AG09309 (cell line): ENCODE measurements at regions not wholly inside any gene's neighbourhood (a gene's known extent, or its start where the extent isn't known, plus 50 kb on each side); places are given as distances from the start of the nearest gene placed in this dataset.

ENCODE experiments used
- DNase-seq: peaks from one replicate; pipeline ENCODE4 v3.0.0-alpha.2; 2010; ENCODE audit warnings: low read depth
- H3K4me3 ChIP-seq: 2 replicates; pipeline ENCODE4 v1.5.1; 2011; ENCODE audit warnings: mild to moderate bottlenecking, low read depth, low read length, moderate library complexity; ENCODE audit not compliant: control insufficient read depth
- TF ChIP-seq, protein P1 (sequence below): IDR thresholded peaks from 2 replicates; pipeline ENCODE4 v1.5.1; 2011; ENCODE audit warnings: mild to moderate bottlenecking, low read depth, low read length, inconsistent platforms; ENCODE audit not compliant: insufficient read depth, control insufficient read depth; ENCODE audit errors: missing control alignments

DNA sequence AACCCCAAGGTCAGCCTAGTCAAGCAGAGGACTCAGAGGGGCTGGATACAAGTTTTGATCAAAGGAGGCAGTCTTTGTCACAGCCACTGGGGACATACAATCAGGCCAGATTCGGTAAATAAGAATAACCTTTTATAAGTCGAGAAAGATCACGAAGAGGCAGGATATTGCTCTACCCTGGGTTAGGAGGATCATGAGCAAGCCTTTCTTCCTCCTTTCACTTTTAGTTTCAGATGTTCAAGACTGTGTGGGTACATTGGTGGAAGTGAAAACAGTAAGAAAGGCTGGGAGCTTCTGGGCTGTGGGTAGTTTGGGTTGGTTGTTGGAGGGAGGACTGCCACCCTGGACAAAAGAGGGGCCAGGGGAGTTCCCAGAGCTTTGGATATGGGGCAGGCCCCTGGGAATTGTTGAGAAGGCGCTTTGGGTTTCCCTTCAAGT, 127.7 kb downstream of the SNAPC1 start:
- DNase-seq, result no peak
- TF ChIP-seq, protein P1, sequence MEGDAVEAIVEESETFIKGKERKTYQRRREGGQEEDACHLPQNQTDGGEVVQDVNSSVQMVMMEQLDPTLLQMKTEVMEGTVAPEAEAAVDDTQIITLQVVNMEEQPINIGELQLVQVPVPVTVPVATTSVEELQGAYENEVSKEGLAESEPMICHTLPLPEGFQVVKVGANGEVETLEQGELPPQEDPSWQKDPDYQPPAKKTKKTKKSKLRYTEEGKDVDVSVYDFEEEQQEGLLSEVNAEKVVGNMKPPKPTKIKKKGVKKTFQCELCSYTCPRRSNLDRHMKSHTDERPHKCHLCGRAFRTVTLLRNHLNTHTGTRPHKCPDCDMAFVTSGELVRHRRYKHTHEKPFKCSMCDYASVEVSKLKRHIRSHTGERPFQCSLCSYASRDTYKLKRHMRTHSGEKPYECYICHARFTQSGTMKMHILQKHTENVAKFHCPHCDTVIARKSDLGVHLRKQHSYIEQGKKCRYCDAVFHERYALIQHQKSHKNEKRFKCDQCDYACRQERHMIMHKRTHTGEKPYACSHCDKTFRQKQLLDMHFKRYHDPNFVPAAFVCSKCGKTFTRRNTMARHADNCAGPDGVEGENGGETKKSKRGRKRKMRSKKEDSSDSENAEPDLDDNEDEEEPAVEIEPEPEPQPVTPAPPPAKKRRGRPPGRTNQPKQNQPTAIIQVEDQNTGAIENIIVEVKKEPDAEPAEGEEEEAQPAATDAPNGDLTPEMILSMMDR, result no peak
- H3K4me3 ChIP-seq, result no peak overlapping the region

- DNase-seq, result no peak
- TF ChIP-seq, protein P1, result no peak
- H3K4me3 ChIP-seq, result no peak overlapping the region
Observed at GRCh38 chr14:61891170-61891569, 128.9 kb downstream of the SNAPC1 start.

GRCh38 chr14:61891810-61892209, 129.6 kb downstream of the SNAPC1 start:
- DNase-seq, result no peak
- H3K4me3 ChIP-seq, result no peak overlapping the region
- TF ChIP-seq, protein P1, result no peak

DNA sequence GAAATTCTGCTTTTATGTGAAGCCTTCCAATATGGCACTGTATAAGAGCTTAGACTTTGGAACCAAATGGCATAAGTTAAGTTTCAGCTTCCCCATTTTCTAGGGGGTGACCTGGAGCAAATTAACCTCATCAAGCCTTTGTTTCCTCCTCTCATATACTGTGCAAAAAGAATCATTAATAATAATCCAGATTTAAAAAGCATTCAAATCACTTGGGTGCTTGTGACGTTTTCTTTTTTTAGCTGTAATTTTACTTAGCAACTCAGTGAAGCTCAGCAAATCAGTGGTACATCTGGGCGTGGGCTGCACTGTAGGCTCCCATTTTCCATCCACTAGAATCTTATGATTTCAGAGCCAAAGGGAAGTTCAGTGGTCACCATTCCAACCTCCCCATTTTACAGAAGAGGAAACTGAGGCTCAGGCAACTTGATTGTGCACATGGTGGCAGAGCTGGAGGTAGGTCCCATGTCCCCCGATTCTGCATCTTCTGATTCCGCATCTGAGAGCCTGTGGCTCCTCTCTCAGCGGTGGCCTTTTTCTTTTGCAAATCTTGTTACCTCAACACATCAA, 131.2 kb downstream of the SNAPC1 start:
- no peak overlapping the region for H3K4me3 ChIP-seq
- TF ChIP-seq, protein P1, result no peak
- DNase-seq, result no peak

DNA sequence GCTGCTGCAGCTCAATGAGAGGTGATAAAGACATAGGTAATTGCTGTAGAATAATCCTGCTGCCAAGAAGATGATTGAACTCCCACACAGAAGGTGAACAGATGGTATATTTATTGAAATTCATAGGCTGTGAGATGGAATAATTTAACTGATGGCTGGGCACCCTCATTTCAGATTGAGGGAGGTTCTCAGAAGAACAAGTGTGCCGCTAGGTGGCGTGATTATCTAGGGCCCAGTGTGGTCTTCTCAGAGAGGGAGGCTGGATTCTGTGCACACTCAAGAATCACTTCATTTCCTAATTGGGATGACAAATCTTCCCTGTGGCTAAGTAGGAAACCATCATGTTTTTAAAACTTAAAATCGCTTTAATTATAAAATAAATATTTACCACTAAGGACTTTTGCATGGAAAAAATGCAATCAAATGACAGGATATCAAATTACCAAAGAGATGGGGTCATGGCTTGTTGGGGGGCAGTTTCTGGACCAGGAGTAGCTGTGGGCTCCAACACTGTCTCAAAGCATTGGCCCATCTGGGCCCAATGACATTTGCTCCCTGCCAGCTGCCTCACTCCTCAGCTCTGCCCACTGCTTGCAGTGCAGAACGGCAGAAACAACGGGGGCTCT, 132.3 kb downstream of the SNAPC1 start:
- TF ChIP-seq, protein P1, result peak; percentile 70
- H3K4me3 ChIP-seq, result no peak overlapping the region
- peak; percentile 49 for DNase-seq

- no peak for DNase-seq
- no peak overlapping the region for H3K4me3 ChIP-seq
- TF ChIP-seq, protein P1, result no peak
Observed at GRCh38 chr14:61897300-61897699, 135.1 kb downstream of the SNAPC1 start.
